IMR-90 (cell line): ENCODE measurements at regions not wholly inside any gene's neighbourhood (a gene's known extent, or its start where the extent isn't known, plus 50 kb on each side); places are given as distances from the start of the nearest gene placed in this dataset.

Experiments used
- ATAC-seq: fragments of 200-7000 bp; cut with Tn5 transposase; 2 replicates; pipeline ENCODE4 v1.9.1; 2020; ENCODE audit warnings: low read depth, mild to moderate bottlenecking, moderate library complexity
- BruUV-seq: library from RNA; stranded (reverse); fragments of 400-500 nt; replicated peaks from 2 replicates; lab custom pipeline; 2021; lab: Mats Ljungman, UMichigan
- CTCF ChIA-PET: fragments of 300-600 bp; formaldehyde crosslinking; extraction: SDS; loops from one replicate; lab custom pipeline; 2021; ENCODE audit warnings: antibody characterized with exemption; lab: Yijun Ruan, JAX
- POLR2A ChIA-PET: fragments of 300-600 bp; sonication (Branson Sonifier 250); formaldehyde crosslinking; loops from one replicate; lab custom pipeline; 2022; ENCODE audit warnings: antibody characterized with exemption; ENCODE audit not compliant: unreplicated experiment; lab: Charles Lee
- DNase-seq: peaks from one replicate; pipeline ENCODE4 v3.0.0; 2013
- H2AFZ ChIP-seq: replicated peaks from 2 replicates; pipeline ENCODE3; 2013; ENCODE audit warnings: low read length, mild to moderate bottlenecking; ENCODE audit not compliant: poor library complexity
- H2AK5ac ChIP-seq: 2 replicates; pipeline ENCODE4 v1.6.1; 2013; ENCODE audit warnings: low read depth, low read length, inconsistent platforms
- H2AK9ac ChIP-seq: replicated peaks from 2 replicates; pipeline ENCODE3; 2013; ENCODE audit warnings: mild to moderate bottlenecking, low read depth, low read length, moderate library complexity; ENCODE audit not compliant: poor library complexity
- H2BK120ac ChIP-seq: 2 replicates; pipeline ENCODE4 v1.6.1; 2013; ENCODE audit warnings: low read depth, low read length, inconsistent platforms
- H2BK15ac ChIP-seq: 3 replicates; pipeline ENCODE4 v1.6.1; 2013; ENCODE audit warnings: low read depth, low read length, inconsistent platforms
- H2BK20ac ChIP-seq: 2 replicates; pipeline ENCODE4 v1.6.1; 2013; ENCODE audit warnings: low read depth, mild to moderate bottlenecking, inconsistent platforms, low read length, moderate library complexity
- H2BK5ac ChIP-seq: 2 replicates; pipeline ENCODE4 v1.6.1; 2013; ENCODE audit warnings: mild to moderate bottlenecking, low read depth, low read length, inconsistent platforms; ENCODE audit not compliant: poor library complexity, severe bottlenecking
- H3K14ac ChIP-seq: replicated peaks from 2 replicates; pipeline ENCODE4 v1.6.1; 2013; ENCODE audit warnings: low read depth, low read length, inconsistent platforms
- H3K18ac ChIP-seq: 2 replicates; pipeline ENCODE4 v1.6.1; 2013; ENCODE audit warnings: low read depth, low read length, control low read depth
- H3K23ac ChIP-seq: 2 replicates; pipeline ENCODE4 v1.6.1; 2013; ENCODE audit warnings: low read depth, low read length, inconsistent platforms
- H3K27ac ChIP-seq: 2 replicates; pipeline ENCODE4 v1.5.1; 2013; ENCODE audit warnings: mild to moderate bottlenecking, control low read depth, low read length; ENCODE audit not compliant: insufficient read depth
- H3K27me3 ChIP-seq: 2 replicates; pipeline ENCODE4 v1.6.1; 2013; ENCODE audit warnings: low read length; ENCODE audit not compliant: control insufficient read depth, insufficient read depth
- H3K36me3 ChIP-seq: 2 replicates; pipeline ENCODE4 v1.6.1; 2013; ENCODE audit warnings: low read length, mixed read lengths; ENCODE audit not compliant: control insufficient read depth, insufficient read depth
- H3K4ac ChIP-seq: 2 replicates; pipeline ENCODE4 v1.6.1; 2013; ENCODE audit warnings: low read depth, low read length, inconsistent platforms
- H3K4me1 ChIP-seq: 2 replicates; pipeline ENCODE4 v1.6.1; 2013; ENCODE audit warnings: low read length, mixed read lengths; ENCODE audit not compliant: control insufficient read depth, insufficient read depth
- H3K4me2 ChIP-seq: 2 replicates; pipeline ENCODE4 v1.6.1; 2013; ENCODE audit warnings: low read depth, mild to moderate bottlenecking, control low read depth, low read length, moderate library complexity
- H3K4me3 ChIP-seq: 2 replicates; pipeline ENCODE4 v1.5.1; 2013; ENCODE audit warnings: low read depth, mild to moderate bottlenecking, control low read depth, low read length, moderate library complexity; ENCODE audit not compliant: insufficient read depth
- H3K56ac ChIP-seq: 2 replicates; pipeline ENCODE4 v1.6.1; 2013; ENCODE audit warnings: low read length, inconsistent platforms; ENCODE audit not compliant: insufficient read depth; ENCODE audit errors: extremely low read depth
- H3K79me1 ChIP-seq, 2 experiments: 2 replicates each; pipeline ENCODE4 v1.6.1; 2013; ENCODE audit warnings: low read length in 2 of 2, inconsistent platforms in 1 of 2, low read depth in 1 of 2
- H3K9ac ChIP-seq: 2 replicates; pipeline ENCODE4 v1.6.1; 2013; ENCODE audit warnings: low read depth, low read length, control low read depth
- H3K9me1 ChIP-seq: 2 replicates; pipeline ENCODE4 v1.6.1; 2013; ENCODE audit warnings: low read length, inconsistent platforms; ENCODE audit not compliant: insufficient read depth
- H3K9me3 ChIP-seq: 2 replicates; pipeline ENCODE4 v1.6.1; 2013; ENCODE audit warnings: low read length; ENCODE audit not compliant: control insufficient read depth, insufficient read depth
- H4K20me1 ChIP-seq: 2 replicates; pipeline ENCODE4 v1.6.1; 2013; ENCODE audit warnings: low read length, inconsistent platforms; ENCODE audit not compliant: insufficient read depth
- H4K5ac ChIP-seq: 2 replicates; pipeline ENCODE4 v1.6.1; 2013; ENCODE audit warnings: mild to moderate bottlenecking, low read depth, low read length, control low read depth
- H4K8ac ChIP-seq, 2 experiments: 2 replicates each; pipeline ENCODE4 v1.6.1; 2013; ENCODE audit warnings: low read depth in 2 of 2, low read length in 2 of 2, control low read depth in 1 of 2, inconsistent platforms in 1 of 2
- H4K91ac ChIP-seq: 2 replicates; pipeline ENCODE4 v1.6.1; 2013; ENCODE audit warnings: low read depth, low read length, inconsistent platforms; ENCODE audit not compliant: insufficient read depth
- BHLHE40 ChIP-seq: fragments of 150-350 bp; IDR thresholded peaks from 2 replicates; pipeline ENCODE4 v1.6.1; 2016; ENCODE audit warnings: mild to moderate bottlenecking, low read depth, low read length
- ELK1 ChIP-seq: fragments of 150-350 bp; IDR thresholded peaks from 2 replicates; pipeline ENCODE4 v1.6.1; 2016; ENCODE audit warnings: low read depth, mild to moderate bottlenecking, low read length, moderate library complexity, borderline replicate concordance
- RAD21 ChIP-seq: IDR thresholded peaks from 2 replicates; pipeline ENCODE4 v1.6.1; 2012; ENCODE audit warnings: low read length, improper control_type of control experiment
- SMC3 ChIP-seq: fragments of 150-350 bp; IDR thresholded peaks from 2 replicates; pipeline ENCODE4 v1.6.1; 2016; ENCODE audit warnings: low read depth, mild to moderate bottlenecking, antibody characterized with exemption, low read length, moderate library complexity
- WGBS, 2 experiments: methylation state at CpG; one replicate each; pipeline versions ENCODE4 v1.1.5 to v1.1.7; 2013; ENCODE audit warnings: missing lambda C conversion rate in 2 of 2; ENCODE audit not compliant: insufficient read length in 1 of 2; ENCODE audit errors: extremely low coverage in 2 of 2; 5-methylcytosine and 5-hydroxymethylcytosine counted together
- dilution Hi-C: fragments of 300-500 bp; cut with HindIII; formaldehyde crosslinking; loops from one replicate; pipeline ENCODE4 v1.14.3; 2018; ENCODE audit warnings: low sequenced_read_pairs; ENCODE audit not compliant: unreplicated experiment
- in situ Hi-C: fragments of 300-500 bp; cut with MboI; formaldehyde crosslinking; loops from 3 replicates; pipeline ENCODE4 v1.14.3; 2019; ENCODE audit warnings: low sequenced_read_pairs, inconsistent platforms, mixed read lengths
- intact Hi-C: fragments of 100-400 bp; cut with micrococcal nuclease; formaldehyde crosslinking; loops from 2 replicates; pipeline ENCODE4 v1.10.0; 2022
- TF ChIP-seq, protein P1 (sequence below): conservative IDR thresholded peaks from 2 replicates; pipeline ENCODE4 v1.5.1; 2012; ENCODE audit warnings: mild to moderate bottlenecking, low read depth, low read length, improper control_type of control experiment

- ChIA-PET CTCF (no interaction called here), POLR2A (no interaction called here)
- no peaks in the 10 kb centered on the region for H3K9me3 ChIP-seq
- BruUV-seq: no TSS peak
- H3K27me3 ChIP-seq: no peaks in the 10 kb centered on the region
- H3K9me1 ChIP-seq: no peaks in the 10 kb centered on the region
- H4K8ac ChIP-seq: no peak overlapping the region
- dilution Hi-C loops (no loop called here), in situ Hi-C loops (no loop called here), intact Hi-C loops (loop anchor here (1.0 to 10.0 kb wide), 3 partner anchors 289 to 955 kb away; partner anchors contain the start of gene ALCAM)
- no peak overlapping the region for H2BK15ac ChIP-seq
- H2AFZ ChIP-seq: no peak overlapping the region
- no peak overlapping the region for H2BK20ac ChIP-seq
- H3K79me1 ChIP-seq: no peaks in the 10 kb centered on the region
- H3K23ac ChIP-seq: no peak overlapping the region
- H2BK120ac ChIP-seq: no peak overlapping the region
- no peaks in the 10 kb centered on the region for H3K4me1 ChIP-seq
- no peak overlapping the region for H3K14ac ChIP-seq
- no peak overlapping the region for H2AK5ac ChIP-seq
- H3K4me2 ChIP-seq: no peak overlapping the region
- no peak overlapping the region for H2AK9ac ChIP-seq
- H4K5ac ChIP-seq: no peak overlapping the region
- no peaks in the 10 kb centered on the region for H4K20me1 ChIP-seq
- no peak overlapping the region for H3K4me3 ChIP-seq
- no peak overlapping the region for H2BK5ac ChIP-seq
- H3K27ac ChIP-seq: no peak overlapping the region
- no peak overlapping the region for H3K4ac ChIP-seq
- H3K36me3 ChIP-seq: no peaks in the 10 kb centered on the region
- no peak overlapping the region for H3K9ac ChIP-seq
- H3K18ac ChIP-seq: no peak overlapping the region
- peak; percentile 52 for DNase-seq
- TF ChIP-seq RAD21 (peak; percentile 56), BHLHE40 (no peak), ELK1 (no peak), SMC3 (peak; percentile 52)
- TF ChIP-seq, protein P1, sequence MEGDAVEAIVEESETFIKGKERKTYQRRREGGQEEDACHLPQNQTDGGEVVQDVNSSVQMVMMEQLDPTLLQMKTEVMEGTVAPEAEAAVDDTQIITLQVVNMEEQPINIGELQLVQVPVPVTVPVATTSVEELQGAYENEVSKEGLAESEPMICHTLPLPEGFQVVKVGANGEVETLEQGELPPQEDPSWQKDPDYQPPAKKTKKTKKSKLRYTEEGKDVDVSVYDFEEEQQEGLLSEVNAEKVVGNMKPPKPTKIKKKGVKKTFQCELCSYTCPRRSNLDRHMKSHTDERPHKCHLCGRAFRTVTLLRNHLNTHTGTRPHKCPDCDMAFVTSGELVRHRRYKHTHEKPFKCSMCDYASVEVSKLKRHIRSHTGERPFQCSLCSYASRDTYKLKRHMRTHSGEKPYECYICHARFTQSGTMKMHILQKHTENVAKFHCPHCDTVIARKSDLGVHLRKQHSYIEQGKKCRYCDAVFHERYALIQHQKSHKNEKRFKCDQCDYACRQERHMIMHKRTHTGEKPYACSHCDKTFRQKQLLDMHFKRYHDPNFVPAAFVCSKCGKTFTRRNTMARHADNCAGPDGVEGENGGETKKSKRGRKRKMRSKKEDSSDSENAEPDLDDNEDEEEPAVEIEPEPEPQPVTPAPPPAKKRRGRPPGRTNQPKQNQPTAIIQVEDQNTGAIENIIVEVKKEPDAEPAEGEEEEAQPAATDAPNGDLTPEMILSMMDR: peak; percentile 56
- 0 out of 2 replicates have a peak, but pooled peaks have one; percentile 42 for ATAC-seq
- H4K91ac ChIP-seq: no peak overlapping the region
- WGBS, 2 experiments: no CpG with 5 or more reads among the region's 6 CpGs
- H3K56ac ChIP-seq: no peak overlapping the region
Measured at GRCh38 chr3:104564045-104564643, 802.6 kb upstream of the ALCAM start.
